ENCODE measurements at regions not wholly inside any gene's neighbourhood (a gene's known extent, or its start where the extent isn't known, plus 50 kb on each side); places are given as distances from the start of the nearest gene placed in this dataset.

DNA sequence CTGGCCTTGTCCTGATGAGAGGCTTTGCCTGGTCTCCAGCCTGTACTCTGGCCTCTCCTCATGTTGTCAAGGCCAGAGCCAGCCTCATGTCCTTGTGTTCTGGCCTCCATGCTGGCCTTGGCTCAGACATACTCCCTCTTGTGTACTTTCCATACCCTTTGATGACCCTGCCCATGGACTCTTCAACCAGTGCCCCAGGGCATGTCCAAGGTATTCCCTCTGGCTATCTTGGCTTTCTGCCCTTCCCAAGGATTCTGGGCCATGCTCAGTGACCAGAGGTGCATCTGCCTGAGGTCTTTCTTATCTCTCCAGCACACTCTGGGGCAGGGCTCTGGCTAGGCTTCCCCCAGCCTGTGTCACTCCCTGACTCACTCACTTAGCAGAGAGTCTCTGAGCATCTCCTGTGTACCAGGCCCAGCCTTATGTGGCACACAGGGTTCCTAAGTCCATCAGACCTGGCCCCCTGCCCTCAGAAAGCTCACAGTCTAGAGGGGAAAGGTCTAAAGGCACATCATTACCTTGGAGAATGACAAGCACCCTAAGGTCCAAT is 141.4 kb upstream of the GRIK3 start:
- TF ChIP-seq EZH2phosphoT487 (IDR thresholded peaks at IDR 0.05; ENCODE audit: insufficient read depth, low read depth) (no peak), EZH2 (IDR thresholded peaks at IDR 0.05; ENCODE audit: insufficient read depth, poor library complexity, severe bottlenecking) (no peak)
